Activated T-cell treated with anti-CD3 and anti-CD28 coated beads for 48 hours (primary cell): ENCODE measurements at regions not wholly inside any gene's neighbourhood (a gene's known extent, or its start where the extent isn't known, plus 50 kb on each side); places are given as distances from the start of the nearest gene placed in this dataset.
"Not testable (repeated sequence)": the region's sequence is repeated elsewhere in the genome, so short reads cannot be mapped to it uniquely, and the experiment has no call there.

Experiments used
- DNase-seq: peaks from one replicate; pipeline ENCODE4 v3.0.0-alpha.2; 2020; ENCODE audit warnings: low read depth

DNA sequence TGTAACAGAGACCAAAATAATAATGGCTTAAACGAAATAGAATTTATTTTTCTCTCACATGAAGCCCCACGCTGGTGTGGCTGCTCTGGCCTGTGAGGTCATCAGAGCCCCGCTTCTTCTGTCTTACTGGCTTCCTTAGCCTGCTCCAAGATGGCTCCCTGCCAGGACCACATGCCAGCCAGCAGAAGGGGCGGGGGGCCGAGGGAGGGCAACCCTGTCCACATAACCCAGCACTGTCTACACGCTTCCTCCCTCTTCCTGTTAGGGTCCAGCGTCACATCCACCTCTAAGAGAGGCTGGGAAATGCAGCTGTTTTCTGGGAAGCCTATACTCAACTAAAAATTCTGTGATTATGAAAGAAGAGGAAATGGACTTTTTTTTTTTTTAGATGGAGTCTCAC, 107.9 kb upstream of the DLG1 start:
- DNase-seq, result no peak

DNA sequence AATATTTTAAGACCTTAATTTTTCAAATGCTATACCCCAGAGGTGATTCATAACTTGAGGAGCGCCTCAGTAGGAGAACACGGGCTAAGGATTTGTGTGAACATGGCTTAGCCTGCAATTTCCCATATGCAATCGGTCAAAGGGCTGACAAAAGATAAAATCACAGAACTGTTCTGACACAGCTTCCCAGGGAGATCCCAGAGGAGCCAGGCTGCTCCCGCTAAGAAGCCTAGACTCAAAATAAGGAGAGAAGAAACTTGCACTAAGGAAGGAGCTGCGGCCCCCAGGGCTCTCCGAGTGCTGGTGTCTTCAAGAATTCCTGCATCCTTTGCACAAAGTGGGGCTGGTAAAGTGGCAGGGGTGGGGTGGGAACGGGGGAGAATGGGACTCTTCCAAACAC, 106.3 kb upstream of the DLG1 start:
- DNase-seq, result no peak

DNA sequence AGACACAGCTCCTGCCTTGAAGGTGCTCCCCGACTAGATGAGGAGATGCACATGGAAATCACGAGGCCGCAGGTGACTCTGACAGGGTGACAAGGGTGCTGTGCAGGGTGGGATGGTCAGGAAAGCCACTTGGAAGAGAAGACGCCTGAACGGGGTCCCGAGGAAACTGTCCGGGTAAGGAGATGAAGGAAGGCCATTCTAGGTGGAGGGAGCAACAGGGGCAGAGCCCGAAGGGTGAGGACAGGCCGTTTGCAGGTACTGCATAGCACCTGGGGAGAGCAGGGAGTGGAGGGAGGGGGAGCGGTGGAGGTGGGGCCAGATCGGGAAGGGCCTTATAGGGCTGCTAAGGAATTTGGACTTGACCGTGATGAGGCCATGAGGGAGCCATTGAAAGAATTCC, 105.6 kb upstream of the DLG1 start:
- no peak for DNase-seq

DNA sequence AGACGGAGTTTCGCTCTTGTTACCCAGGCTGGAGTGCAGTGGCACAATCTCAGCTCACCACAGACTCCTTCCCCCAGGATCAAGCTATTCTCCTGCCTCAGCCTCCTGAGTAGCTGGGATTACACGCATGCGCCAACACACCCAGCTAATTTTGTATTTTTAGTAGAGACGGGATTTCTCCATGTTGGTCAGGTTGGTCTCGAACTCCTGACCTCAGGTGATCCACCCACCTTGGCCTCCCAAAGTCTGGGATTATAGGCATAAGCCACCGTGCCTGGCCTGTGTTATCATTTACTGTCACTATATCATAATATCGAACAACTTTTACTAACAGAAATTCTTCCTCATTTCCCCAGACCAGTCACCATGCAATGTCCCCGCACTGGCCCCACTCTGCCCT, 104.0 kb upstream of the DLG1 start:
- not testable (repeated sequence) for DNase-seq

DNA sequence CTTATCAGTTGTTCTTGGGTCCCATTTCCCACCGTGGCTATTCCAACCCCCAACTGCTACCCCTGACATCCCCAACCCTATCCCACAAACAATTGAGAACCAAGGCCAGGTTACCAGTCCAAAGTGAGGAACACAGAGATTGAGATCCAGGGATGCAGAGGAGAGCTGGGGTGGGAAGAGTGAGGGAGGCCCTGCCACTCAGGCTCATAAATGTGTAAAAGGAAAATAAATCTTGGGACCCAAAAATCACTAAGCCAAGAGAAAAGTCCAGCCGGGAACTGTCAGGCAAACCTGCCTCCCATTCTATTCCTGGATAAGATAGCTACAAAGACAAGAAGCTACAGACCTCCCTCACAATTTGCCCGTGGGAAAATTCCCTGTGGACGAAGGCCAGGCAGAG, 101.1 kb upstream of the DLG1 start:
- no peak for DNase-seq

DNA sequence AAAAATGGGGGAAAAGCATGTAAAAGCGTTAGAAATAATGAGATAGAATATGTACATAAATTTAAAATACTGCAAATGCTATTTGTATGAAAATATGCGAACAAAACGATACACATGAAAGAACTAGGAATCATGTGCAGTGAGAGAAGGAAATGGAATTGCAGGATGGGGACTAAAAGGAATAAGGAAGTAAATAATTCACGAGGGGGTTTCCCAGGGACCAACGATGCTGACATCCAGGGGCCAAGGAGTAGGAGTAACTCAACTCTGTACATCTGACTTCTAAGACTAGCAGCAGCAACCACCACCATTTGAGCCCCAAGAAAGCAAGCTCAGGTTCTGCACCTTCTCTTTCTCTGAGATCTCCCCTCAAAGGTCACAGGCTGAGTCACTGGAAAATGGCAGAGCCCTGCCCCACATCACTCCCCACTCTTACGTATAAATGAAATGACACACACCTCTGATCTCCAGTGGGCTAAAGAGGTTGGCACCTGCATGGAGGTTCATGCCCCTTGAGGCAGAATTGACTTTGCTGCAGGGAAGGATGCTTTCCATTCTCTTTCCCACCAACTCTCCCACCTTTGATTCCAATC, 100.0 kb upstream of the DLG1 start:
- peak; percentile 24 for DNase-seq

DNA sequence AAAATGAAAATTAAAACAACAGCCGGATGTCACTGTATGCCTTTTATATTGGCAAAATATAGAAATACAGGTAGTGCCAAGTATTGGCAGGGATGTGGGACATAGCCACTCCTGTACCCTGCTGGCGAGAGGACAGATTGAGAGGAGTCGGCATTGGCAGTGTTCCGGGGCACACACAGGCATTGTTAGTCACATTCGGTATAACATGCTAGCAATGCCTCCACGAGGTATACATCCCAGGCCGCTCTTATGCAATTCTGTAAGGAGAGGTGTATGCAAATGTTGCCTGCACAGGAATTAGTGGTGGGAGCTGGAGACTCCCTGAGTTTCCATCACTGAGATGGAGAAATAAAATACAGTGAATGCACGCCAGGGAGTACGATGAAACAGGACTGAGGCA, 99.4 kb upstream of the DLG1 start:
- no peak for DNase-seq

DNA sequence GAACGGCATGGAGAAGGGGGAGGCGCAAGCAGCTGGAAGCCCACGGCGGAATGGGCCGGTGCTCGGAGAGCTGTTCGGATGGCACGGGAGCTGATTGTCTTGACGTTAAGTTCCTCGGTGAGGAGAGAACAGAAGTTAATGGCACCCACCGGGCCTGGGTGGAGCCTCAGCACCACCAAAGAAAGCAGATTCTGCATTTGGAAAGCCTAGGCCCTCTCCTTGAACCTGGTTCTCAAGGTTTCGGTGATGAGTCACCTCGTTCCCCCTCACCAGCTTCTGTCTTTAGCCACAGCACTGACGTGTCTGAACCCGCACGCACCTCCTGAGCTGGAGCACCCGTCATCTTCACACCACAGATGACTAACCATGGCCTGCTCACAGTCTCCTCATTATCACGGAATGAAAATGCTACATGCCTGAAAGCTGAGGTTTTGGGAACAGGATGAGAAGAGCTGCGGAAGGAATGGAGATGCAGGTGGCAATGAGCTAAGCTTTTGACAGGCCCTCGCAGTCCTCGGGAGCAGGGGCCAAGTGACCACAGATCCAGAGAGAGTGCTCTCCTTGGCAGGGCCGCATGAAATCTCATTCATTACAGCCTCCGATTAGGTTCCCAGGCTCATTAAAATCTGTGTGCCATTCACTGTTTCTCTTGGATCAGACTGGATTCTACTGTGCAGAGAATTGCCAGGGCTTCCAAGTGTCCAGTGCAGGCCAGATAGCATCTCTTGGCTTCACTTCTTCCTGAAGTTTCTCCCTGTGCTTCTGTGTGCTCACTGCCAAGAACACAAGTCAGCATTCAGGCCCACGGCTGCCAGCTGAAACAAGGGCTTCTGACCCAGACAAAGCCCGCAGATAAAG, 96.3 kb upstream of the DLG1 start:
- DNase-seq, result peak; percentile 33

DNA sequence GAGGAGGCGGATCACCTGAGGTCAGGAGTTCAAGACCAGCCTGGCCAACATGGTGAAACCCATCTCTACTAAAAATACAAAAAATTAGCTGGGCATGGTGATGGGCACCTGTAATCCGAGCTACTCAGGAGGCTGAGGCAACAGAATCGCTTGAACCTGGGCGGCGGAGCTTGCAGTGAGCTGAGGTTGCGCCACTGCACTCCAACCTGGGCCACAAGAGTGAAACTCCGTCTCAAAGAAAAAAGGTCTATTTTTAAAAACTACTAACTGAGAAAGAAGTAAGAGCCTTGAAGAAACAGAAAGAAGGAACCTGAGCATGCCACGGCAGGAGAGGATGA, 95.7 kb upstream of the DLG1 start:
- not testable (repeated sequence) for DNase-seq

DNA sequence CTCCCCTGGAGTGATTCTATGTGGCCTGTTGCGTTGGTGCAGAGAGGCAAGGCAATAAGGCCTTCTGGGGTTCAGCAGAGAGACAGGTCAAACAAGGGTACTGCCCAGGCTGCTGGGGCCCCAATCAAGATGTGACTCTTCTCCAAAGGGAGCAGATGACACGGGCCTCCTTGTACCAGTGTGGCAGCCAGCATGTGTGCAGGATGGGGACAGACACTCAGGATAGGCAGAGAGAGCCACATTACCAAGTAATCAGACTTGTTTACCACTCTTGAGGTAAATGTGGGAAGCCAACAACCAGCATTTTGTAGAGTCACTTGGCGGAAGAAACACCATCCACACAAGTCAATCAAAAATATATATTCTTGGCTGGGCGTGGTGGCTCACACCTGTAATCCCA, 95.3 kb upstream of the DLG1 start:
- DNase-seq, result no peak

DNA sequence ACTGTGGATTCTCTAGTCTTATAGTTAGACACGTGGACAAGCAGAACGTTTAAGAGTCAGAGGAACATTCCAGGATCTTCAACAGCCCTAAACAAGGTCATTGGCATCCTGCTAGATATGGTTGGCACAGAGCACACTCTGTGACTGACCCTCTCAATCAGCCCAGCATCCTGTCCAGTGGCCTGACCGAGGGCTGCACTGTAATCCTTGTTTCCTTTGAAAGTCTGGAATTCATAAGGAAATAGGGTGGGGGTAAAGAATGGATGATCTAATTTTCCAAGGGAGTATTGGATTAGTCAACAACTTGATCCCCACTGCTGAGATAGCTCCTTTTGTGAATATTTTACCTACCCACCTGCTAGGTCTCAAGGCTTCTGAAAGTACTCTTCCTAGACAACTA, 94.5 kb upstream of the DLG1 start:
- DNase-seq, result no peak

DNA sequence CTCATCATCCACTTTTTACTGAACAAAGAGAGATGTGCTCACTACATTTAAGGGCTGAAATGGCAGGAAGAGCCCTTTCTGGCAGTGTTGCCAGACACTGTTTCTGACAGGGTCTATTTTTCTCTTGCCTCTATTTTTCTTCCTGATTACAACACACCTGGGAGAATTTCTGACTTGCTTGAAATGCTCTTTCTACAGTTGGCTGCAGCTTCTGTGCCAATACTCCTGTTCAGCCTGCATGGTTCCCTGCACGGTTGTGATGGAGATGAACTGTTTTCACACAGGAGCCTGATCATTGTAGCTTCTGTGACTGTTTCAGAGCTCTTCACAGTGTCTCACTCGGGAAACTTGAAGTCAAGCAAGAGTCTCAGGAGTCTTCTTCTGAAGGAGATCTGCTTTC, 83.0 kb upstream of the DLG1 start:
- DNase-seq, result no peak

DNA sequence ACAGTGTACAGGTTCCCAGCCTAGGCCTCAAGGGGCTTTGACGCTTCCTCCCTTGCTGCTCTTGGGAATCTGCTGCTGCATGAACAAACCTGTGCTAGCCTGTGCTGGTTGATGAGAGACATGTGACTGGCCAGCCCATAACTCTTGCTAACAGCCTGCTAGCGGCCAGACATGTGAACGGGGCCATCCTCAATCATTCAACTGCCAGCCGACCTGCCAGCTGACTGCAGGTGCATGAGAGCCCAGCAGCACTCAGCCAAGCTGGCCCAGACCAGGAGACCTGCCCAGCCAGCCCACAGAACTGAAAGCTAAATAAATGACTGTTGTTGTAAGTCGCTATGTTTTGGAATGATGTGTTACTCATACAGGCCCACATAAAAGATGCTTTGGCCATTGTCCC, 82.4 kb upstream of the DLG1 start:
- DNase-seq, result no peak

DNA sequence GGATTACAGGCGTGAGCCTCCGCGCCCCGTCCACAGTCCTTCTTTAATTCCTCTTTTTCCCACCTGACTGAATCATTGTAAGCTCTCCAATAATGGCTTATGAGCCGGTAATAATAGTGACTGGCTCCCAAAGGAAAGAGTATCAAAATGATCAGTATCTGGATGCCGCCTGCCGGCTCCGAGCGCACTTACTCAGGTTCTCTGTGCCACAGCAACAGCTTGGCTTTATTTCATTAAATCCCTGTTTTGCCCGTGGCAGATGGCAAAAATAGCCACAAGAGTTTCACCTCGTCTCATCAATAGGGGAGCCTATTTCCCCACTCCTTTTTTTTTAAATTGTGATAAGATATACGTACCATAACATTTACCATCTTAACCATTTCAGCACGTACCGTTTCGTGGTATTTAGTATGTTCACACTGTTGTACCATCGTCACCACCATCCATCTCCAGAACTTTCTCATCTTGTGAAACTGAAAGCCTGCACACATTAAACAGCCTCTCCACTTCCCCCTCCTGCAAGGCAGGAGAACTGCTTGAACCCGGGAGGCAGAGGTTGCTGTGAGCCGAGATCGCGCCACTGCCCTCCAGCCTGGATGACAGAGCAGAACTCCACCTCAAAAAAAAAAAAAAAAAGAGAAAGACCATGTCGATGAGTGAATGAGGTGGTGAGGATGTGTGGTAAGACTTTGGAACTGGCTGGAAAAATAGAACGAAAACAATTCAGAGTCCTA, 80.7 kb upstream of the DLG1 start:
- DNase-seq, result no peak

DNA sequence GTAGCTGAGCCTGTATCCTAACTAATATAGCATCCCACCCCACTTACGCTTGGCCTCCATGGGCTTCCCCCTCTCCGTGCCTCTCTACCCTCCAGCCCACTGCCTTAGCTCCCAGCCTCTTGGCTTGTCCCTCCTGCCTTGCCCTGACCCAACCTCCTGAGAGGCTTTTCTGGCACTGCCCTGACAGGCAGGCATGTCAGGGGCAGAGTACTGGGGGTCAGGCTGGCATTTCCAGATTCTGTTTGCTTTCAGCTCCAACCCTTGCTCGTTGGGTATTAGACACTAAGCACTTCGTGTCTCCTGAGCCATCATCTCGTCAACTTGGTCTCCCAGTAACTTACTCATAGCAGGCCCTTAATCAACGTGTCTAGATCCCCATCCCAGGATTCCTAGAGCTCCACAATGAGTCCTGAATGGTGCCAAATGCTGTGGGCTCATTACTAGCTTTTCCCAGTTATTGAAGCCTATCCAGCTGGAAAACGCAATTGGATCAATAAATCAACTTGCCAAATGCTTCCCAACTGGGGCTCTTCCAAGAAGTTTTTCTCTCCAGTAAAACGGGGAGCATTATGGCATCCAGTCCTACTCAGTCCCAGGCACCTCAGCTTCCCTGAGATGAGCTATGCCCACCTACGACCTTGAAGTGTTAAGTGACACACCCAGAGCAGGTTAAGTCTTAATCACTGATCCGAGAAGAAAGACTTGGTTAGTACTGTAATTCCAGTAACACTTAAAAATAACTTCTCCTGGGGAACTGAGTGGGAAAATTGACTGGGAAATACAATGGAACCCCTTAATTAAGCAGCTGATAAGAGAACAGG, 78.5 kb upstream of the DLG1 start:
- DNase-seq, result no peak

DNA sequence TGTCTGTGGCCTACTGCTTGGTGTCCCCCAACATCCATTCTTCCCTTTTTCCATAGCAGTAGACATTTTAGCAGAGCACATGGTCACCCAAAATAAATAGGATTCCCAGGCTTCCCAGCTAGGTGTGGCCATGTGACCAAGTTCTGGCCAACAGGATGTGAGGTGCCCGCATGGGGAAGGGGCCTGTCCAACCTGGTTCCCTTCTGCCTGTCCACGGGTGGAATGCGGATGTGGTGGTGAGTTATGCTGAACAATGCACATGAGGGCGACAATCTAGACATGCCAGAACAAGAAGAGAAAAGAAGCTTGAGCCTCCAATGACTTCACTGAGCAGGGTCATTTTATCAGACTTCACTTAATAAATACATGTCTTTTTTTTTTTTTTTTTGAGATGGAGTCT, 77.6 kb upstream of the DLG1 start:
- no peak for DNase-seq

DNA sequence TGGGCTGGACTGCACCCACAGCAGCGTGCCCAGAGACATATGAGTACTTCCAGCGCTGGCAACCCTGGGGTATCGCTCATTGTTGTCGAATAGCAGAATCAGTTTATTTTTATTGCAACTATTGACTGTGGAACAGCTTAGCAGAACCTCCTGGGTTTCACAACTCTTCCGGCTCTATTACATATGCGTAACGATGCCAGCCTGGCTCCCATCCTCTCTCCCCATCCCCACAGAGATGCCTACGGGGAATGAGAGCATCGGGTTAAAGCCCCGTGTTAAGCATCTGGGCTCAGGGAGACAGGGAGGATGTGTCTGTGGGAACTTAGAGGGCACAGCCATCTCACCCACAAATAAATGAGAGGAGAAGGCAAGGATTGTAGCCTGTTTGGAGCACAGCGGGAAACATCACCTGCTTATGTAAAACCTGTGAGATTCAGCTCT, 76.6 kb upstream of the DLG1 start:
- no peak for DNase-seq

DNA sequence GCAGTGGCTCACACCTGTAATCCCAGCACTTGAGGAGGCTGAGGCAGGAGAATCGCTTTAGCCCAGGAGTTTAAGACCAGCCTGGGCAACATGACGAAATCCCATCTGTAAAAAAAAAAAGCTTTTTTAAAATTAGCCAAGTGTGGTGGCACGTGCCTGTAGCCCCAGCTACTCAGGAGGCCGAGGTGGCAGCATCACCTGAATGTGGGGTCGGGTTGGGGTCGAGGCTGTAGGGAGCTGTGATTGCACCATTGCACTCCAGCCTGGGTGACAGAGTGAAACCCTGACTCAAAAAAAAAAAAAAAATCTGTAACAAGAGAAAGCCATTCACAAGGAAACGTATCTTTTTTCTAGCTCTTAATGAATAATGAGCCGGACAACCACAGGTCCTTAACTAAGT, 74.7 kb upstream of the DLG1 start:
- no peak for DNase-seq

DNA sequence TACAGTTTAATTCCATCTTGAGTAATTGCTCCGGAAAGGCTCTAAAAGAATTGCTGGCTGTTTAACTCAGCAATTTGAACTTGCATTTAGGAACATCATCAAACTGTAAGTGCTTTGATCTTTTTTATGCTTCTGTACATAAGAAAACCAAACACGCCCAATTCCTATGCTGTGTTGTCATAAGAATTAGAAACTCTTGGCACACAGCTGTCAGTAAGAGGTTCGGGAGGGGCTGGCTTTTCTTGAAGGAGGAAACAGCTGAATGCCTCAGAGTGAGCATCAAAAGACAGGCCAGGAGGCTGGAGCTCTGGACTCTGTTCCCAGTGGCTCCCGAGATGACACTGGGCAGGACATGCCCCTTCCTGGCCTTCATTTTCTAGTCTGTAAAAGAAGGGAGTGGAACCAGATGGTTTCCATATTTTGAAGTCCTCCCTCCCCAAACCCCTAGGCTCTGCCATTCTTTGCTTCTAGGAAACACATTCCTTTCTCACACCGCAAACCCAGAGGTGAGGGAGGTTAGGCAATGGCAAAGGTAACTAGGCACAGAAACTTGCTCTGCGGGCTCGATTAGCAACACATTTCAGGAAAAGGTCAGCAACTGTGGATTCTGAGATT, 73.7 kb upstream of the DLG1 start:
- DNase-seq, result no peak

DNA sequence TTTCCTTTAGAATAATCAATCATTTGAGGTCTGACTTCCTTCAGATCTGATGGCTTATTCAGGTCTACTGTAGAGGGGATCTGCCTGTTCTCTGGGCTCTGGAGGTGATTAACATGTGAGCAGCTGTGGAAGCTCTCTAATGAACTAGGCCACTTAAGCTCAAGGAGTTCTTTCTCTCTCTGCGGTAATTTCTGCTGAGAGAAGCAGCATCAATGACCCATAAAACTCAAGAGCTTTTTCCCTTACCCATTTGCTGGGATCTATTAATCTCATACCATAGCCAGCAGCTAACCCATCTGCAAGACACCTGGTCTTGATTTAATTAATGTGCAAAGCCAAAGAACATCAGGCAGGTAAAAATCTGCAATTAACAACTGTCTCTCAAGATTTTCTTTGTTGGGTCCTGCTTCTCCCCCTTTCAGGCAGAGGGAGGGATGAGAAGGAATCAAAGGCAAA, 73.2 kb upstream of the DLG1 start:
- DNase-seq, result no peak

DNA sequence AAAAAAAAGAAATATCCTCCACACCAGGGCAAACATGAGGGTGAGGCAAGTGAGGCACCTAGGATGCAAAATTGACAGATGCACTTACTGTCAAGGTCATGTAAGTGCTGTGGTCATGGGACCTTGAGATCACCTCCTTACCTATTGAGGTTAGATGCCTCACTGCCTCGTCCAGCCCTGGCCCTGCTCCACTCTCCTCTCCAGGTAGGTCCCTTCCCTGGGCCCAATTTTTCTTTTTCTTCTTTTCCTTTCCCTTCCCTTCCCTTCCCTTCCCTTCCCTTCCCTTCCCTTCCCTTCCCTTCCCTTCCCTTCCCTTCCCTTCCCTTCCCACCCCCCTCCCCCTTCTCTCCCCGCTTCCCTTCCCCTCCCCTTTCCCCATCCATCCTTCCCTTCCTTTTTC, 71.1 kb upstream of the DLG1 start:
- DNase-seq, result no peak

DNA sequence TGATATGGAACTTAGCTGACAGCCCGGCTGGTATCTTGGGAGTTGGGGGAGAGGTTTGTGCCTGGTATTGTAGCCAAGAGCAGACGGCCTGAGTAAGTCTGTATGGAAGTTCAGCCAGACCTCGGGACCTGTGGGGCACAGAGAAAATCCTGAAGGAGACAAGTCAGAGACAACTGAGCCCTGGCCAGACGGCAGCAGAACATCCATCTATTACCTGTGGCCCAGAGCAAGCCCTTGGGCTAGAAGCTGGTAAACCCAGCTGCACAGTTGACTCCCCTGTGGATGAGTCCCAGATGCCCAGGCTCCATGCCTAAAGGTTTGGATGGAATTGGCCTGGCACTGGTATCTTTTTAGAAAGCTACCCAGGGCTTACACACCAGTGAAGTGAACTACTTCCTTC, 70.4 kb upstream of the DLG1 start:
- no peak for DNase-seq
